Progenitor cell of endocrine pancreas (in vitro differentiated cells): ENCODE measurements at regions not wholly inside any gene's neighbourhood (a gene's known extent, or its start where the extent isn't known, plus 50 kb on each side); places are given as distances from the start of the nearest gene placed in this dataset.

Experiments
- DNase-seq: peaks from one replicate; pipeline ENCODE4 v3.0.0; 2021; ENCODE audit warnings: low spot score; ENCODE audit not compliant: unreplicated experiment
- H3K27ac Mint-ChIP-seq: 2 replicates; pipeline ENCODE4 v1.8.0; 2021; ENCODE audit warnings: mild to moderate bottlenecking, moderate library complexity, mixed read lengths
- H3K27me3 Mint-ChIP-seq: 2 replicates; pipeline ENCODE4 v1.8.0; 2021; ENCODE audit warnings: mixed read lengths
- H3K36me3 Mint-ChIP-seq: 2 replicates; pipeline ENCODE4 v1.8.0; 2022; ENCODE audit warnings: mixed read lengths; ENCODE audit not compliant: insufficient read depth
- H3K4me1 Mint-ChIP-seq: 2 replicates; pipeline ENCODE4 v1.8.0; 2021; ENCODE audit warnings: low read depth, mixed read lengths
- H3K4me3 Mint-ChIP-seq: 2 replicates; pipeline ENCODE4 v1.8.0; 2021; ENCODE audit warnings: low read depth, mild to moderate bottlenecking, moderate library complexity, mixed read lengths
- H3K9me3 Mint-ChIP-seq: 2 replicates; pipeline ENCODE4 v1.8.0; 2021; ENCODE audit warnings: low read depth, mixed read lengths
- CTCF ChIP-seq: fragments of 200-600 bp; sonication (generic); IDR thresholded peaks from one replicate; pipeline ENCODE4 v1.5.0; 2021; ENCODE audit warnings: antibody characterized with exemption, mild to moderate bottlenecking; ENCODE audit not compliant: unreplicated experiment

- Mint-ChIP-seq H3K36me3 (no peaks in the 10 kb centered on the region), H3K4me3 (no peak overlapping the region), H3K27me3 (peaks cover 3% of the 10 kb centered on the region), H3K4me1 (peaks cover 14% of the 10 kb centered on the region), H3K27ac (no peak overlapping the region), H3K9me3 (no peaks in the 10 kb centered on the region)
- no peak for TF ChIP-seq CTCF
- no peak for DNase-seq
These were observed 88.8 kb upstream of the SLC24A5 start for GRCh38 chr15:48031973-48032372.

GRCh38 chr15:48032911-48033310 lies 87.9 kb upstream of the SLC24A5 start:
- H3K4me3 Mint-ChIP-seq: no peak overlapping the region
- H3K27me3 Mint-ChIP-seq: peaks cover 3% of the 10 kb centered on the region
- no peak overlapping the region for H3K27ac Mint-ChIP-seq
- H3K9me3 Mint-ChIP-seq: no peaks in the 10 kb centered on the region
- no peak for DNase-seq
- no peak for TF ChIP-seq CTCF
- no peaks in the 10 kb centered on the region for H3K36me3 Mint-ChIP-seq
- H3K4me1 Mint-ChIP-seq: peaks cover 14% of the 10 kb centered on the region

GRCh38 chr15:48038221-48038620 lies 82.6 kb upstream of the SLC24A5 start:
- H3K36me3 Mint-ChIP-seq: no peaks in the 10 kb centered on the region
- H3K9me3 Mint-ChIP-seq: no peaks in the 10 kb centered on the region
- H3K4me3 Mint-ChIP-seq: no peak overlapping the region
- H3K27me3 Mint-ChIP-seq: peaks cover 6% of the 10 kb centered on the region
- DNase-seq: no peak
- no peak overlapping the region for H3K27ac Mint-ChIP-seq
- peaks cover 2% of the 10 kb centered on the region for H3K4me1 Mint-ChIP-seq
- TF ChIP-seq CTCF: no peak

- Mint-ChIP-seq H3K27ac (no peak overlapping the region), H3K27me3 (peaks cover 3% of the 10 kb centered on the region), H3K4me1 (peaks cover 2% of the 10 kb centered on the region), H3K9me3 (no peaks in the 10 kb centered on the region), H3K36me3 (no peaks in the 10 kb centered on the region), H3K4me3 (no peak overlapping the region)
- TF ChIP-seq CTCF: no peak
- no peak for DNase-seq
These were observed 80.5 kb upstream of the SLC24A5 start for GRCh38 chr15:48040166-48040817.

- no peaks in the 10 kb centered on the region for H3K9me3 Mint-ChIP-seq
- TF ChIP-seq CTCF: no peak
These were observed 79.3 kb upstream of the SLC24A5 start for GRCh38 chr15:48041454-48041853.

More at GRCh38 chr15:48041454-48041853, 79.3 kb upstream of the SLC24A5 start:
- Mint-ChIP-seq H3K27me3 (peaks cover 3% of the 10 kb centered on the region), H3K27ac (no peak overlapping the region), H3K36me3 (no peaks in the 10 kb centered on the region), H3K4me1 (peaks cover 2% of the 10 kb centered on the region), H3K4me3 (no peak overlapping the region)
- DNase-seq: no peak
